Sciatic nerve (tissue), 2 donors: ENCODE measurements at regions not wholly inside any gene's neighbourhood (a gene's known extent, or its start where the extent isn't known, plus 50 kb on each side); places are given as distances from the start of the nearest gene placed in this dataset.
"Not testable (repeated sequence)": the region's sequence is repeated elsewhere in the genome, so short reads cannot be mapped to it uniquely, and the experiment has no call there.

Experiments used
- ATAC-seq: fragments of 200-7000 bp; cut with Tn5 transposase; one replicate; pipeline ENCODE4 v1.9.1; 2020; ENCODE audit warnings: mild to moderate bottlenecking, moderate library complexity
- DNase-seq: peaks from one replicate; pipeline ENCODE4 v3.0.0-alpha.2; 2020; ENCODE audit warnings: low spot score
- intact Hi-C: fragments of 100-400 bp; cut with DNase I; formaldehyde crosslinking; loops from one replicate; pipeline ENCODE4 v1.14.2; 2022
- donor health status: DM: no; HTN: no; CAD: no.
- donor health status: DM: no; HTN: no; CAD: no.

DNA sequence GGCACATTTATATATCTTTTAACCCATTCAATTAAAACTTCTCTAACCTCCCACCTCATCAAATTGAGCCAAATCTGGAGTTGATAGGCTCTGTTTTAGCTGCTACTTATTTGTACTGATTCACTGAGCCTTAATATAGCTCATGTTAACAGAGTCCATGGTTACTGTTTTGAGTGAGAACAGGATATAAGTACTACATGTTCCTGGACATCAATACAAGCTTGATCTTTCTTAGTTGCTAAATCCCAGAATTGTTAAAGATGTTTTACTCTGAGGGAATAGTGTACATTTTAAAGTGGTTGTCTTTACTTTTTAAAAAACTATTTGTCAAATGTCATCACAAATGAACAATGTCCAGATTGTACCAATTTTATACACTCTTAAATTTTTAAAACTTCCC lies 157.7 kb downstream of the RPRM start:
- intact Hi-C loops, result no loop called here
- no peak for DNase-seq
- ATAC-seq, result no peak

DNA sequence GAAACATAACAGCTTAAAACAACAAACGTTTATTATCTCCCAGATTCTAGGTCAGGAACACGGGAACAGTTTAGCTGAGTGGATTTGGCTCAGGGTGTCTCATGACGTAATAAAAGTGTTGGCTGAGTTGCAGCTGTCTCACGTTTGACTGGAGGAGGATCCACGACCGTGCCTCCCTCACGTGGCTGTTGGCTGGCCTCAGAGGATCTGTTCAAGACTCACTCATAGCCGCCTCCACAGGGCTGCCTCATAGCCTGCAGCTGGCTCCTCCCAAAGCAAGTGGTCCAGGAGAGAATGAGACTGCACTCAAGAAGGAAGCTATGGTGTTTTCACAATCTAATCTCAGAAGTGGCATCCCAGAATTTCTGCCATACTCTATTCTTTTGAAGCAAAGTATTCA lies 167.1 kb downstream of the RPRM start:
- no peak for DNase-seq

DNA sequence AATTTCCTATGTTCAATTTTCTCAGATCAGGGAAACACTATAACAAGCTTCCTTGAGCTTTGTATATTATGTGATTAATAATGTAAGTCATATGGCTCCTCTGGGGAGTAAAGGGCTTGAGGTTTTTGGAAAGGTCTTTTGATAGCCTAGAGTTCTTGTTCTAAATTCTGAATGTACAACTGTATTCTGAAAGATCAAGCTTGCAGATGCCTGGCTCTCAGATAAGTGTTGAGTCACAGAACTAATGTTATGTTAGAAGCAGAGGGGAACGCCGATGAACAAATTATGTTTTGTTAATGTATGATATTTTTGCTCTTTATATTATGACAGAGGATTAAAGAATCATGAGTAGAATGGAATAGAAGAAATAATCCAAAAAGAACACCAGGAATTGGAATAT lies 170.1 kb downstream of the RPRM start:
- intact Hi-C loops, result no loop called here
- ATAC-seq, result no peak
- DNase-seq, result no peak

More for the DNA sequence above, 167.1 kb downstream of the RPRM start:
- intact Hi-C loops, result no loop called here
- no peak for ATAC-seq

DNA sequence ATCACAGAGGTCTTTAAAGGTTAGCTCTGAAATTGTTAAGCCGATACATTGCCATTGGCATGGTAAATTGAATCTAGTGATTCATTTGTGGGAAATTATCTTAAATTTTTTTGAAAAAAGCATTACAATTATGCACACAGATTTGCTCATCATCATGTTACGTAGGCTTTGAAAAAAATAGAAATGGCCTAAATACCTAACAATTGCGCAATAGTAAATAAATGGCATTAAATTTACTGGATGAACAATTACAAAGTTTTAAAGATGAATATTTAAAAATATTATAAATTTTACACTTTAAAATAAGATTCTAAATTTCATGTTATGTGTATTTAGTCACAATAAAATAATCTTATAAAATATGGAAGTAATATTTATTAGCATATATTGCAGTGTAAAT lies 171.3 kb downstream of the RPRM start:
- intact Hi-C loops, result no loop called here
- no peak for DNase-seq
- no peak for ATAC-seq

DNA sequence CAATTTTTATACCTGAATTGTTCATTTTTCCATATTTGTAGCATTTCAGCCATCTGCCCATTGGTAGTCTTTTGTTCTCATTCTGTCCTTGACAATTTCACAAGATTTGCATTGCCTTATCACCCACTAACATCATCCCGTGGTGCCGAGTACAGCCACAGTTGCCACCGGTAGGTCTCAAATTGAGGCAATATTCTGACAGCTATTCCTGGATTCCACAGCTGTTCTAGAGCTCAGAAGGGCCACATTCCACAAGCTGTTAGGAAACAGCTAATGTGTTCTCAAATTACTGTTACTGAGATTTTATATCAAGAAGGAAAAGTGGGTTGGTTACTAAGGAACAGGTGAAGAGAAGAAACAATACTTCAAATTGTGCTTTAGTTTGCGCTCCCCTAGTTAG lies 178.8 kb downstream of the RPRM start:
- ATAC-seq (no peak), DNase-seq (no peak)
- intact Hi-C loops, result loop anchor here (5.0 kb wide), 1 partner anchor 1578 kb away; no protein-coding TSS in a partner anchor

DNA sequence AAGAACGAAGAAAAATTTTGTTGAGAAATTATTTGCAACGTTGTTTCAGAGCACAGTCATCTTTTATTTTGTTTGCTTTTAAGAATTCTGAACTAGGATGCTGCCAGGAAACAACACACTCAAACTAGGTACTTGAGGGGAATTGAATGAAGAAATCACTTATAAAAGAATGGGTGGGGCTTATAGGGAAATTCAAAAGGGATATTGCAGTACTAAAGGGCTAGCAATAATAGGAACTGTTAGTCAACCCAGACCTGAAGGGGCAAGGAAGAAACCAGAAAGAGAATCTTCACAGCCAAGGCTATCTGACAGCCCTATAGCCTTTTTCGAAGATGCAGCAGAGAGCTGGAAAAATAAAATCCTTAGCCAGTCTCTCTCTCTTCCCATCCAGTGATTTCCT lies 179.3 kb downstream of the RPRM start:
- DNase-seq (no peak), ATAC-seq (no peak)
- intact Hi-C loops, result loop anchor here (5.0 kb wide), 1 partner anchor 1577 kb away; no protein-coding TSS in a partner anchor

DNA sequence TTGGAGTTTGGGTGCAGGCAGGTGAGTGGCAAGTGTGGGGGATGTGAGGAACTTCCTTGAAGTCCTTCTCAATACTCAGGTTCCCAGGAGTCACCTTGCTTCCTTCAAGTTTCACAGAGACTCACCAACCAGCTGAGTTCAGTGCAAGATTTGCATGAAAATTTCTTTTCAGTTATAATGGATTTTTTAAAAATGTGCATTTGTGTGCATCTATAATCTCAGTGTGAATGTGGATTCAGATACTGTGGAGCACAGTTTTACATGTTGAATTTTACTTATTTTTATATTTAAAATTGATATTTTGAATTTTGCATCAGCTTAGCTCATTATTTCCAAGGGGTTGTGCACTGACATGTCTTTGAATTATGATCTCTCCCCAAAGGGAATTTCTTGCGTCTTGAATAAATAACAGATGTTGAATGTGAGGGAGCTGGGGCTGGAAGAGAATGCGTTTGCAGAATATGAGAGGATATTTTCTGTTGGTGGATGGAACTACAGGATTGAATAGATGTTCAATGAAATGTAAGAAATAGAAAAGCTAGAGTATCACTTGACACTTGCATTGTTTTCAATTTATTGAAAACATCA lies 184.3 kb downstream of the RPRM start:
- no peak for ATAC-seq
- DNase-seq, result no peak
- intact Hi-C loops, result loop anchor here (5.0 kb wide), 1 partner anchor 657 kb away; no protein-coding TSS in a partner anchor

DNA sequence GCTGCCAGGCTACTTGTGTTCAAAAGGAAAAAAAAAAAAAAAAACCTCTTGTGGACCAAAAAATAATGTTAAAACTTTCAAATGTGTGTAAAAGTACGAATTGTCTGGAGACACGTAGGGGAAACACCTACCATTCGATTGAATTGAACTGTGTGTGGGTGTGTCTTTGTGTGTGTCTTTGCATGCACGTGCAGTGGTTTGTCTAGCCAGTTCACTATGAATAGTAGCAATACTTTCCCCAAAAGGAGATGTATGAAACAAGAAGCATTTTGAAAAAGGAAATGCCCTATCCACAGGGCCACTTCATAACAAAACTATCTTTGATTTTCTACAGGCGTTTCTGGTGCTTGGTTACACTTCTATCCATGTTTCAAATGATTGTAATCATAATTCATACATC lies 186.8 kb downstream of the RPRM start:
- DNase-seq (no peak), ATAC-seq (no peak)
- intact Hi-C loops, result loop anchor here (5.0 kb wide), 1 partner anchor 654 kb away; no protein-coding TSS in a partner anchor

DNA sequence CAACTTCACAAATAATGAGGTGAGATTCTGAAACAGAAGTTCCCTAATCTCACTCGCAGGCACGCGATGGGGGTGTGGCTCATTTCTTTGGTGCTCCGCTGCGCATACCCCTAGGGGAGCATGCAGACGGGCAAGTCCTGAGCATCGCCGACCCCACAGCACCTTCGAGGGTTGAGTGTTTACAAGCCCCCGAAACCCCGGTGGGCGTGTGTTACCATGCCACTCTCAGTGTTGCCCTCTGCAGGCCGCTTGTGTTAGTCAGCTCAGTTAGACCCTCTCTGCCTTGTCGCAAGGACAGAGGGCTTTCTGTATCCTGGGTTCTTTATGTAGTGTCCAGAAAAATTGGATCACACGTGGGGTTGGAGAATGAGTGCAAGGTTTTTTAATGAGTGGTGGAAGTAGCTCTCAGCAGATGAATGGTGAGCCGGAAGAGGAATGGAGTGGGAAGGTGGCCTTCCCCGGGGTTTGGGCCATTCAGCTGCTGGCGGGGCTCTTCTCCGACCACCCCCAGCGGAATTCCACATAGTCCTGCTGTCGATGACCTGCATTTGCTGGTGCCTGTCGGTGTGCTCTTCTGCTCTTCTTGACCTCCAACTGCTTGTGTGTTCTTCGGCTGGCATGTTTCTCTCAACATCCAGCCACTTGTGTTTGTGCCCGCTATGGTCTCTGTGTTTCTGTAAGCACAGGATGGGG lies 191.3 kb downstream of the RPRM start:
- intact Hi-C loops, result no loop called here
- DNase-seq (no peak), ATAC-seq (no peak)

DNA sequence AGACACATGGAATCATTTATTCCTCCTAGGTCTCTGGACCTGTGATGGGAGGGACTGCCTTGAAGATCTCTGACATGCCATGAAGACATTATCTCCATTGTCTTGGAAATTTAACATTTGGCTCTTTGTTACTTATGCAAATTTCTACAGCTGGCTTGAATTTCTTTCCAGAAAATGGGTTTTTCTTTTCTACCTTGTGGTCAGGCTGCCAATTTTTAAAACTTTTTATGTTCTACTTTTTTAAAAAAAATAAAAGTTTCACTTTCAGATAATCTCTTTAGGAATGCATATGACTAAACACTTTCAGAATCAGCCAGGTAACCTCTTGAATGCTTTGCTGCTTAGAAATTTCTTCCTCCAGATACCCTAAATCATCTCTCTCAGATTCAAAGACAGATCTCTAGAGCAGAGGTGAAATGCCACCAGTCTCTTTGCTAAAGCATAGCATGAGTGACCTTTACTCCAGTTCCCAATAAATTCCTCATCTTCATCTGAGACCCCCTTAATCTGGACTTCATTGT lies 209.6 kb downstream of the RPRM start:
- intact Hi-C loops, result no loop called here
- ATAC-seq, result no peak
- no peak for DNase-seq

DNA sequence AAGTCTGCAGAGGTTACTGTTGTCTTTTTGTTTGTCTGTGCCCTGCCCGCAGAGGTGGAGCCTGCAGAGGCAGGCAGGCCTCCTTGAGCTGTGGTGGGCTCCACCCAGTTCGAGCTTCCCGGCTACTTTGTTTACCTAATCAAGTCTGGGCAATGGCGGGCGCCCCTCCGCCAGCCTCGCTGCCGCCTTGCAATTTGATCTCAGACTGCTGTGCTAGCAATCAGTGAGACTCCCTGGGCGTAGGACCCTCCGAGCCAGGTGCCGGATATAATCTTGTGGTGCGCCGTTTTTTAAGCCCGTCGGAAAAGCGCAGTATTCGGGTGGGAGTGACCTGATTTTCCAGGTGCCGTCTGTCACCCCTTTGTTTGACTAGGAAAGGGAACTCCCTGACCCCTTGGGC lies 221.7 kb downstream of the RPRM start:
- not testable (repeated sequence) for ATAC-seq

DNA sequence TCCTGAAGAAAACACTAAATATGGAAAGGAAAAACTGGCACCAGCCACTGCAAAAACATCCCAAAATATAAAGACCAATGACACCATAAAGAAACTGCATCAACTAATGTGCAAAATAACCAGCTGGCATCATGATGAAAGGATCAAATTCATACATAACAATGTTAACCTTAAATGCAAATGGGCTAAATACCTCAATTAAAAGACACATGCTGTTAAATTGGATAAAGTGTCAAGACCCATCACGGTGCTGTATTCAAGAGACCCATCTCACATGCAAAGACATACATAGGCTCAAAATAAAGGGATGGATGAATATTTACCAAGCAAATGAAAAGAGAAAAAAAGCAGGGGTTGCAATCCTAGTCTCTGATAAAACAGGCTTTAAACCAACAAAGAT lies 231.9 kb downstream of the RPRM start:
- intact Hi-C loops, ATAC-seq, DNase-seq: not testable (repeated sequence)

More for the DNA sequence above, 221.7 kb downstream of the RPRM start:
- intact Hi-C loops, DNase-seq: not testable (repeated sequence)

DNA sequence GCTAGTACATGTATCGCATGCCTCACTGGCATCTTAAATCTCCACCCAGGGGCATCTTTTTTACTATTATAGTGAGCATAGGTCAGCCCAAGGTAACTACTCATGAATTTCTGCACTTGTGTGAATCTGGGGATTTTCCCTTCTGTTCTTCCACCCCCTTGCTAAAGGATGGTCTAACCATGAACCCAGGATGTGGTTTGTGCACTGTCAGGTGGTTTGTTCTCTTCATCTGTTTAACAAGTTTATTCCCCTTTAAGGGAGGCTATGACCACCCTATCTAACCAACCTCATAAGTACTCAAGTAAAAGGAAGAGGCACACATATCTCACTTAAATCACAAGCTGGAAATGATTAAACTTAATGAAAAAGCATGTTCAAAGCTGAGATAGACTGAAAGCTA lies 243.0 kb downstream of the RPRM start:
- DNase-seq, result no peak
- intact Hi-C loops, result no loop called here

DNA sequence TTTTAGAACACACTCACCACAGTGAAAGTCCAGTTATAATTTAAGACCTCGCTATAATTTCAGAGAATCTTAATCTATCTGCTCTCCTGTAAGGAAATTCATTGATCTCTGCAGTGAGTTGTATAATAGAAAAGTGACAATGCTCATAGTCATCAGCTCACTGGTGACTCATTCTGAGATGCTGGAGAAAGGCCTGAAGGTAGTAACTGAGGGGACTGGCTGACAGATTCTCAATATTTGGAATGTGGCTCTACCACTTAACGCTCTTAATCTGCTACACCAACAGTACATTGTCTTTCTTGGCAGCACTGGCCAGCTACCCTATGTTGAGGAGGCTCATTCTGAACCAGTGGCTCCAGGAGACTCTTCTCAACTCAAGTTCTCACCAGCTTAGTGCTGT lies 246.1 kb downstream of the RPRM start:
- intact Hi-C loops, result no loop called here
- ATAC-seq, result no peak
- no peak for DNase-seq

More for the DNA sequence above, 243.0 kb downstream of the RPRM start:
- no peak for ATAC-seq

DNA sequence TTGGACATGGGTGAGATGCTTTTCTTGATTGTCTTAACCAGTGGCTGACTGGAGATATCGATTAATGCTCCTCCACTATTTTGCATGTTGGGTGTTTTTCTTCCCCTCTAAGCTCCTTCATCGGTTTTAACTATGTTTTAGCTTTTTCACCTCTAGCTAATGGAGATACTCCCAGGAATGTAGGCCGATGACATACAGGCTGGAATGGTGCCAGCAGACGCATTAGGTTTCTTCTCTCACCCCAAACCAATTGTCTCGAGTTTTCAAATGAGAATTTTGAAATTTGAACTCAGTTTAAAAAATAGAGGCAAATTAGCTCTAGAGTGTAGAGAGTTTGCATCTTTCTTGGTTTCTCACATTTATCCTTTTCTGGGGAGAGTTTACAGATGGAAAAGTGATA lies 247.6 kb downstream of the RPRM start:
- ATAC-seq, result no peak

DNA sequence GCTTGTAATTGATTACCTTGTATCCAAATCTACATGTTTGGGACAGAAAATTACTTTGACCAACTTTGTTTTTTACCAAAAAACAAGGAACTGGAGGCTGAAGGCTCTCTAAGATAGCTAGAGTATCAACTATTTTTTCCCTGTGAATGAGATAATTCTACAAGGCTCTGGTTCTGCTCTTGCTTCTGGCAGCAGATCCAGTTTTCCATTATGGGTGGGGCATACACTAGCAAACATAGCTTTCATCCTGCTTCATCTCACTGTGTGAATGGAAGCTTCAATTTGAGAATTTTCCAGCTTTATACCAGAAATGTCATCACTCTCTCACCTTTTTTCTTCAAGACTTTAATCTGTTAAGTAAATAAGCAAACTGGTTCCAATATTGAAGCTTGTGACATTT lies 249.7 kb downstream of the RPRM start:
- intact Hi-C loops, result no loop called here
- ATAC-seq (no peak), DNase-seq (no peak)

More for the DNA sequence above, 247.6 kb downstream of the RPRM start:
- intact Hi-C loops, result no loop called here
- no peak for DNase-seq

DNA sequence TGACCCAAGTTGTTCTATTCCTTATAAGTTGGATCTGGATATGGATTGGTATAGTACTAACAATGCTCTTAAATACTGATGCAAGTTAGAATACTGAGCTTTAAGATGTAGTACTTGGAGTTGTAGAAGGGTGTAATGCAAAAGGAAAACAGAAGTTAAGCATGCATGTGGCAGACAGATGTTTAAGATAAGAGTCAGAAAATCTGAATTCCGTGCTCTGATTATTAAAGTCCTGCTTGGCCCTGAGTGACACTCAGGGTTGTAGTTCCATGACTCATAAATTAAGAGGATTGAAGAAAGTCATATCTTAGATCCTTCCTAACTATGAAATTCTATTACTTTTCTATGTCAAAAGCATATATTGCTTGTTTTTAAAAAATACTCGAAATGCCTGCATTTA lies 250.6 kb downstream of the RPRM start:
- ATAC-seq (no peak), DNase-seq (no peak)
- intact Hi-C loops, result no loop called here

DNA sequence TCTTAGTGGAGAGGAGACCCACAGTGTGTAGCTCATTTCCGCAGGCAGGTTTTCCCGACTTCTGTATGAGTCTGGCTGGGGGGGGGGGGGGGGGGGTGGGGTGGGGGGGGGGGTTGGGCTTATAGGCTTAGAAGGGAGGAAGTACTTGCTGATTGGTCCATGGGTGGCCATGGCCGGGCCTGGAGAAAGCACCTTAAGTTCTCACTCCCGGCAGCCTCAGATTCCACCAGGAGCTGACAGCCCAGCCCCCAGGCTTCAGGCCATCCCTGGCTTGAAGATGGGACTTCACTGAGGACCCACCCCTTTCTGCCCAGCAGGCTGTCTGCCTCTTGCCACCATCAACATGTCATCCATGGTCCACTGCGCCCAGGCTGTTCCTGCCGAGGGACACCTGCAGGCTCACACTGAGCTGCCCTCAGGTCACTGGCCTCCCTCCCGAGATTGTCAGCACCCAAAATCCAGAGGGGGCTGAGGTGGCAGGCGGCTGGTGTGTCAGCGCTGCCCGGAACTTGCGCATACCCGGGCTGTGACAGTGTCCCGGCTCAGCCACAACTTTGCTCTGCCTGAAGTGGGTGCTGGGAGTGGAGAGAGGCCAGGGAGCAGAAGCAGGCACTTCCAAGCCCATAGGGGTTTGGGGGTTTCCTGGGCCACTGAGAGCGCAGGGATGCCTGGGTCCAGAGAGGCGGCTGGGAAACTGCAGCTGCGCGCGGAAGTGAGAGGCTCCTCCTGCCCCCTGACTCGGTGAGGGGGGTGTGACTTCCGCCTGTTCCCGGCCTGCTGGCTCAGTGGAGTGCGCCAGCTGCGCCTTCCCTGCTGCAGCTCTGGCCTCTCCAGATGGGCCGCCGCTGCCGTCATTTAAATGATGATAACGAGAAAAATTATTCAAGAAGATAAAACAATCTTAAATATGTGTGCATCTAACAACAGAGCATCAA lies 256.1 kb downstream of the RPRM start:
- no peak for ATAC-seq
- intact Hi-C loops, result no loop called here
- no peak for DNase-seq

DNA sequence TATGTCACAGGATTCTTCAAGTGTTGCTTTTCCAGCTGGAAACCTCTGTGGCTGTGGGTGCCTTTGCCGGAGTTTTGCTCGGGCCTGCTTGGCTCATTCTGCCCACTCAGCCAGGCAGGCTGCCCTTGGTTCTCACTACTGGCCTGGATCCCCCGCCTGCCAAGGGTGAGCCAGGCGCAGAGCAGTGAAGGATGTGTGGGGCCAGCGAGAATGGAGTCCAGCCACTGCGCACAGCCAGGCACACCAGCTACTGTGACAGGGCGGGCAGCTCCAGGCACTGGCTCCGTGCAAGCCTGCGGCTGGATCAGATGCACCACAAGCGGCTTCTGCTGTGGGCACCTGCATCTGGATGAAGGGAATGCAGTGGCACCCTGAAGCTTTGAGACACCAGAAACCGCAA lies 257.1 kb downstream of the RPRM start:
- intact Hi-C loops, result no loop called here
- ATAC-seq, result no peak
- DNase-seq, result no peak
